ENCODE measurements at regions not wholly inside any gene's neighbourhood (a gene's known extent, or its start where the extent isn't known, plus 50 kb on each side); places are given as distances from the start of the nearest gene placed in this dataset.

DNA sequence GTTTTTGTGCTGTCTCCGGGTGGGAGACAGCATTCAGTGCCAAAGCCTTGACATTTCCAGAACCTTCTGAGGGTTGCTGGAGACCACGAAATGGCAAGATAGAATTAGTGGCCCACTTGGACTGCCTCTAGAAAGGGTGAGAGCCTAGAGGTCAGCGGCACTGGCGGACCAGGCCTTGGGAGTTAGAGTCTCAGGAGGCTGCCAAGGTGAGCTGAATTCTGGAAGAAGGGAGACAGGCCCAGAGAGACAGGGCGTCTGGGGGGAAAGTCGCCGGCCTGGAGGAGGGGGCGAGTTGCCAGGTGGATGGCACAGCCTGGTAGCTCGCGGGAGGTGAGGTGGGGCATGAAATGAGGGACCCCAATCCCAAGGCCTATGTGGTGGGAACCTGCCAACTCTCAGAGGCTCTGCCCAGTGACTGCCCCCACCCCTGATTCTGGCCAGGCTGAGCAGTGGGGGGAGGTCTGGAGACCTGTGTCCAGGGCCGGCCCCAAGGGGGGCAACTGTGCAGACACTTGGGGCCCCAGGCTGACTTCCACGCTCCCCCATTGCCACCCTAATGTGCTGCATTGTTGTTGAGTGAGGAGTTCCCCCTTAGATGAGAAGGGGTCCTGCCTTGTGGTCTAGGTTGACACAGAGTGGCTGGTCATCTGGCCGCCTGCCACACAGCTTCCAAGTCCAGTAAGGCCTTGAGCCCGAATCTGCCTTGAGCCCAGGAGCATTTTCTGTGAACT lies 211.1 kb upstream of the CIBAR2 start:
- Histone ChIP-seq H3F3A (ENCODE audit: insufficient read depth) (peaks cover 24% of the 10 kb centered on the region), H3K9me3 (ENCODE audit: low read depth) (no peaks in the 10 kb centered on the region), H3K4me2 (ENCODE audit: unreplicated experiment) (peak overlapping the region; percentile 47), H4K20me1 (ENCODE audit: insufficient read depth) (no peaks in the 10 kb centered on the region), H3K27ac (peak overlapping the region; percentile 88), H3K9me2 (ENCODE audit: insufficient read depth) (no peaks in the 10 kb centered on the region), H3K4me3 (no peak overlapping the region), H3K9ac (peak overlapping the region; percentile 65; the same call in 1 of the 2 replicates), H3K4me1 (ENCODE audit: insufficient read depth) (peaks cover 30% of the 10 kb centered on the region), H3K27me3 (replicated peaks; ENCODE audit: insufficient read depth) (no peaks in the 10 kb centered on the region), H3K79me2 (ENCODE audit: insufficient read depth) (peaks cover 83% of the 10 kb centered on the region), H2AFZ (no peak overlapping the region), H3K36me3 (ENCODE audit: low read depth) (no peaks in the 10 kb centered on the region)
- no peak for TF ChIP-seq EZH2 (IDR thresholded peaks at IDR 0.05; ENCODE audit: insufficient read depth, poor library complexity, severe bottlenecking)
- in situ Hi-C loops (cut with MboI) = no loop called here
- DNase-seq = no peak
- 84 to 85% methylated on average over 13 to 14 of the region's 14 CpGs for WGBS, 2 experiments (ENCODE audit: low coverage in 1 of 2, low lambda C conversion rate in 2 of 2, missing lambda C conversion rate in 2 of 2)

DNA sequence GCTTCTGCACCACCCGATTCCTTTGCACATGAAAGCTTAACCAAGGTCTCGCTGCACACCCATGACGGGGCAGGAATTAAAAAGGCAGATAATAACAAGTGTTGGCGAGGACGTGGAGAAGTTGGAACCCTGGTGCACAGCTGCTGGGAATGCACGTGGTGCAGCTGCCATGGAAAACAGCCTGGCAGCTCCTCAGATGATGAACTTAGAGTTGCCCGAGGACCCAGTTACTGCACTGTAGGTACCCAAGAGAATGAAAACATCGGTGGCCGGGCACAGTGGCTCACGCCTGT lies 211.6 kb upstream of the CIBAR2 start:
- Histone ChIP-seq H3K9me3 (ENCODE audit: low read depth) (no peaks in the 10 kb centered on the region), H3K4me1 (ENCODE audit: insufficient read depth) (peaks cover 30% of the 10 kb centered on the region), H3K9ac (no peak overlapping the region), H3K79me2 (ENCODE audit: insufficient read depth) (peaks cover 83% of the 10 kb centered on the region), H3K4me3 (no peak overlapping the region), H3K27ac (no peak overlapping the region), H3K9me2 (ENCODE audit: insufficient read depth) (no peaks in the 10 kb centered on the region), H2AFZ (no peak overlapping the region), H3F3A (ENCODE audit: insufficient read depth) (peaks cover 24% of the 10 kb centered on the region), H3K36me3 (ENCODE audit: low read depth) (no peaks in the 10 kb centered on the region), H3K4me2 (ENCODE audit: unreplicated experiment) (no peak overlapping the region), H3K27me3 (replicated peaks; ENCODE audit: insufficient read depth) (no peaks in the 10 kb centered on the region), H4K20me1 (ENCODE audit: insufficient read depth) (no peaks in the 10 kb centered on the region)
- TF ChIP-seq EZH2 (IDR thresholded peaks at IDR 0.05; ENCODE audit: insufficient read depth, poor library complexity, severe bottlenecking) (no peak), EZH2phosphoT487 (IDR thresholded peaks at IDR 0.05; ENCODE audit: insufficient read depth, low read depth) (no peak)
- in situ Hi-C loops (cut with MboI) = no loop called here
- DNase-seq = no peak
- 96 to 98% methylated on average over 10 of the region's 10 CpGs for WGBS, 2 experiments (ENCODE audit: low coverage in 1 of 2, low lambda C conversion rate in 2 of 2, missing lambda C conversion rate in 2 of 2)

DNA sequence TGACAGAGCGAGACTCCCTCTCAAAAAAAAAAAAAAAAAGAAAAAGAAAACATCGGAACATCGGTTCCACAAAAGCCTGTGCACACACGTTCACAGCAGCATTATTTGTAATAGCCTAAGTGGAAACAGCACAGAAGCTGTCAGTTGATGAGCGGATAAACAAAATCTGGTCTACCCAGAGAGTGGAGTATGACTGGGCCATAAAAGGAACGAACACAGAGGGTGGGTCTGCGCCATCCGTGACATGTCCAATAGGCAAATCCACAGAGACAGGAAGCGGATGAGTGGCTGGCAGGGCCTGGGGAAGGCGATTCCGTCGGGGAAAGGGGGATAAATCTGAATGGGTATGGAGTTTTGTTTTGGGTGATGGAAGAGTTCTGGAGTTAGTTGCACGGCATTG lies 212.2 kb upstream of the CIBAR2 start:
- 89 to 91% methylated on average over 13 of the region's 13 CpGs for WGBS, 2 experiments (ENCODE audit: low coverage in 1 of 2, low lambda C conversion rate in 2 of 2, missing lambda C conversion rate in 2 of 2)
- Histone ChIP-seq H3K4me1 (ENCODE audit: insufficient read depth) (peaks cover 30% of the 10 kb centered on the region), H3K9ac (no peak overlapping the region), H4K20me1 (ENCODE audit: insufficient read depth) (no peaks in the 10 kb centered on the region), H3F3A (ENCODE audit: insufficient read depth) (peaks cover 24% of the 10 kb centered on the region), H3K4me3 (no peak overlapping the region), H3K27me3 (replicated peaks; ENCODE audit: insufficient read depth) (no peaks in the 10 kb centered on the region), H3K9me2 (ENCODE audit: insufficient read depth) (no peaks in the 10 kb centered on the region), H2AFZ (no peak overlapping the region), H3K79me2 (ENCODE audit: insufficient read depth) (peaks cover 83% of the 10 kb centered on the region), H3K27ac (no peak overlapping the region), H3K9me3 (ENCODE audit: low read depth) (no peaks in the 10 kb centered on the region), H3K4me2 (ENCODE audit: unreplicated experiment) (no peak overlapping the region), H3K36me3 (ENCODE audit: low read depth) (no peaks in the 10 kb centered on the region)
- TF ChIP-seq EZH2phosphoT487 (IDR thresholded peaks at IDR 0.05; ENCODE audit: insufficient read depth, low read depth) (no peak), EZH2 (IDR thresholded peaks at IDR 0.05; ENCODE audit: insufficient read depth, poor library complexity, severe bottlenecking) (no peak)
- no peak for DNase-seq
- in situ Hi-C loops (cut with MboI) = no loop called here

DNA sequence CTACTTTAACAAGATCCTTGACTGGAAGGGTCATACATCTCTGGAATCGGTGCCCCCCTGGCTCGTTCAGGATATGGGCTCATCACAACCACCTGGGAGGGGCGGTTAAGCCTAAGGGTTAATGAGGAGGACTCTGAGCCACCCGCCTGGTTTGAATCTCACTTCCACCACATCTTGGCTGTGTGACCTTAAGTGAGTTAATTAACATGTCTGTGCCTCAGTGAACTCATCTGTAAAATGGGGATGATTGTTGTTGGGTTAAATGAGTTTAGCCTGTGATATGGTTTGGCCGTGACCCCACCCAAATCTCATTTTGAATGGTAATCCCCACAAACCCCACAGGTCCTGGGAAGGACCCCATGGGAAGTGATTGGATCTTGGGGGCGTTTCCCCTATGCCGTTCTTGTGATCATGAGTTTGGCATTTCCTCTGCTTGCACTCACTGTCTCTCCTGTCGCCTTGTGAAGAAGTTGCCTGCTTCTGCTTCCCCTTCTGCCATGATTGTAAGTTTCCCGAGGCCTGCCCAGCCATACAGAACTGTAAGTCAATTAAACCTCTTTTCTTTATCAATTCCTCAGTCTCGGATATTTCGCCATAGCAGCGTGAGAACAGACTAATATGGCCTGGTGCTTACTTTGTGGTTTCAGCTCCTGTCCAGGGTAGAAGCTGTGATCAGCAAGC lies 214.0 kb upstream of the CIBAR2 start:
- Histone ChIP-seq H3K27me3 (replicated peaks; ENCODE audit: insufficient read depth) (no peaks in the 10 kb centered on the region), H3K4me1 (ENCODE audit: insufficient read depth) (peaks cover 30% of the 10 kb centered on the region), H3F3A (ENCODE audit: insufficient read depth) (peaks cover 19% of the 10 kb centered on the region), H3K79me2 (ENCODE audit: insufficient read depth) (peaks cover 71% of the 10 kb centered on the region), H2AFZ (no peak overlapping the region), H3K36me3 (ENCODE audit: low read depth) (no peaks in the 10 kb centered on the region), H3K4me2 (ENCODE audit: unreplicated experiment) (no peak overlapping the region), H3K27ac (no peak overlapping the region), H3K9me3 (ENCODE audit: low read depth) (no peaks in the 10 kb centered on the region), H3K4me3 (no peak overlapping the region), H3K9me2 (ENCODE audit: insufficient read depth) (no peaks in the 10 kb centered on the region), H4K20me1 (ENCODE audit: insufficient read depth) (no peaks in the 10 kb centered on the region), H3K9ac (no peak overlapping the region)
- no peak for TF ChIP-seq EZH2phosphoT487 (IDR thresholded peaks at IDR 0.05; ENCODE audit: insufficient read depth, low read depth)
- no peak for TF ChIP-seq EZH2 (IDR thresholded peaks at IDR 0.05; ENCODE audit: insufficient read depth, poor library complexity, severe bottlenecking)
- WGBS, 2 experiments (ENCODE audit: low coverage in 1 of 2, low lambda C conversion rate in 2 of 2, missing lambda C conversion rate in 2 of 2) = 78 to 81% methylated on average over 12 of the region's 12 CpGs
- DNase-seq = peak; percentile 43
- in situ Hi-C loops (cut with MboI) = no loop called here
